HL-60 (cell line): ENCODE measurements at regions not wholly inside any gene's neighbourhood (a gene's known extent, or its start where the extent isn't known, plus 50 kb on each side); places are given as distances from the start of the nearest gene placed in this dataset.

Experiments
- DNase-seq, 2 experiments: peaks; one replicate each; pipeline ENCODE4 v3.0.0-alpha.2; 2010 to 2020; ENCODE audit warnings: low read depth in 1 of 2, low spot score in 1 of 2
- H3K27ac ChIP-seq: fragments of 250-450 bp; sonication (Bioruptor Pico); replicated peaks from 2 replicates; pipeline ENCODE4 v1.5.1; 2020; ENCODE audit warnings: mild to moderate bottlenecking, moderate library complexity
- H3K27me3 ChIP-seq: fragments of 250-450 bp; sonication (Bioruptor Pico); 2 replicates; pipeline ENCODE4 v1.5.1; 2021; ENCODE audit warnings: mild to moderate bottlenecking, moderate library complexity; ENCODE audit not compliant: insufficient read depth, poor library complexity, severe bottlenecking
- H3K4me3 ChIP-seq: replicated peaks from 2 replicates; pipeline ENCODE4 v1.5.1; 2011; ENCODE audit warnings: mild to moderate bottlenecking, control low read depth, low read length; ENCODE audit not compliant: insufficient read depth
- CTCF ChIP-seq: IDR thresholded peaks from one replicate; pipeline ENCODE4 v1.5.1; 2011; ENCODE audit warnings: low read length, control low read depth, inconsistent platforms; ENCODE audit not compliant: insufficient read depth
- GABPA ChIP-seq: IDR thresholded peaks from 2 replicates; pipeline ENCODE4 v1.6.1; 2012; ENCODE audit warnings: low read depth
- POLR2AphosphoS5 ChIP-seq: IDR thresholded peaks from 2 replicates; pipeline ENCODE4 v1.6.1; 2012; ENCODE audit warnings: low read depth
- REST ChIP-seq: IDR thresholded peaks from 2 replicates; pipeline ENCODE4 v1.6.1; 2012; ENCODE audit warnings: low read depth; ENCODE audit not compliant: insufficient replicate concordance
- SPI1 ChIP-seq: IDR thresholded peaks from 2 replicates; pipeline ENCODE4 v1.6.1; 2012; ENCODE audit warnings: low read depth, mild to moderate bottlenecking, borderline replicate concordance

GRCh38 chr10:131575877-131576276 is 264.4 kb upstream of the TCERG1L start:
- TF ChIP-seq GABPA, result no peak
- no peak for TF ChIP-seq REST
- TF ChIP-seq CTCF, result no peak
- no peak for TF ChIP-seq POLR2AphosphoS5
- TF ChIP-seq SPI1, result no peak
- no peak for DNase-seq
- H3K4me3 ChIP-seq, result no peak overlapping the region
- no peaks in the 10 kb centered on the region for H3K27me3 ChIP-seq
- no peak overlapping the region for H3K27ac ChIP-seq

- H3K27me3 ChIP-seq, result no peaks in the 10 kb centered on the region
- no peak overlapping the region for H3K27ac ChIP-seq
- no peak for DNase-seq
- no peak overlapping the region for H3K4me3 ChIP-seq
- TF ChIP-seq CTCF (no peak), SPI1 (no peak), REST (no peak), GABPA (no peak), POLR2AphosphoS5 (no peak)
Measured at GRCh38 chr10:131576341-131577177, 265.0 kb upstream of the TCERG1L start.

GRCh38 chr10:131577178-131577555 is 265.6 kb upstream of the TCERG1L start:
- TF ChIP-seq REST (no peak), POLR2AphosphoS5 (no peak), CTCF (no peak), SPI1 (no peak), GABPA (no peak)
- Histone ChIP-seq H3K27ac (no peak overlapping the region), H3K27me3 (no peaks in the 10 kb centered on the region), H3K4me3 (no peak overlapping the region)
- DNase-seq, result no peak
